Memory B cell (primary cell): ENCODE measurements at regions not wholly inside any gene's neighbourhood (a gene's known extent, or its start where the extent isn't known, plus 50 kb on each side); places are given as distances from the start of the nearest gene placed in this dataset.
"Not testable (repeated sequence)": the region's sequence is repeated elsewhere in the genome, so short reads cannot be mapped to it uniquely, and the experiment has no call there.

ENCODE experiments used
- ATAC-seq: fragments of 150-1000 bp; cut with Tn5 transposase; 2 replicates; pipeline ENCODE4 v1.10.0; 2021; ENCODE audit warnings: low read depth, mild to moderate bottlenecking, moderate library complexity
- DNase-seq, 2 donors: peaks; one replicate each; pipeline ENCODE4 v3.0.0; 2022; ENCODE audit warnings: low spot score in 2 of 2
- H3K27ac Mint-ChIP-seq: one replicate; pipeline ENCODE4 v1.8.0; 2022; ENCODE audit warnings: mild to moderate bottlenecking, moderate library complexity, mixed read lengths
- H3K27me3 Mint-ChIP-seq: one replicate; pipeline ENCODE4 v1.8.0; 2022; ENCODE audit warnings: mixed read lengths
- H3K36me3 Mint-ChIP-seq: one replicate; pipeline ENCODE4 v1.8.0; 2022; ENCODE audit warnings: mild to moderate bottlenecking, mixed read lengths
- H3K4me1 Mint-ChIP-seq: one replicate; pipeline ENCODE4 v1.8.0; 2022; ENCODE audit warnings: mixed read lengths
- H3K4me3 Mint-ChIP-seq: one replicate; pipeline ENCODE4 v1.8.0; 2022; ENCODE audit warnings: mild to moderate bottlenecking, moderate library complexity, mixed read lengths
- H3K9me3 Mint-ChIP-seq: one replicate; pipeline ENCODE4 v1.8.0; 2022; ENCODE audit warnings: mixed read lengths

GRCh38 chr12:93990832-93991803, 157.3 kb upstream of the PLXNC1 start:
- DNase-seq (no peak), ATAC-seq (no peak)
- Mint-ChIP-seq H3K4me3 (no peak overlapping the region), H3K4me1 (no peaks in the 10 kb centered on the region), H3K36me3 (peaks cover 1% of the 10 kb centered on the region), H3K27me3 (peaks cover 11% of the 10 kb centered on the region), H3K9me3 (no peaks in the 10 kb centered on the region), H3K27ac (no peak overlapping the region)

- no peak for DNase-seq
- Mint-ChIP-seq H3K4me3 (no peak overlapping the region), H3K36me3 (no peaks in the 10 kb centered on the region), H3K27ac (no peak overlapping the region), H3K4me1 (no peaks in the 10 kb centered on the region), H3K27me3 (peaks cover 9% of the 10 kb centered on the region), H3K9me3 (no peaks in the 10 kb centered on the region)
- ATAC-seq, result no peak
Observed at GRCh38 chr12:93991829-93992461, 156.4 kb upstream of the PLXNC1 start.

- Mint-ChIP-seq H3K36me3 (no peaks in the 10 kb centered on the region), H3K9me3 (peaks cover 5% of the 10 kb centered on the region), H3K4me1 (no peaks in the 10 kb centered on the region), H3K27me3 (peaks cover 13% of the 10 kb centered on the region), H3K4me3 (no peak overlapping the region), H3K27ac (no peak overlapping the region)
- ATAC-seq (no peak), DNase-seq (no peak)
Observed at GRCh38 chr12:93994721-93995120, 153.7 kb upstream of the PLXNC1 start.

- no peak for ATAC-seq
- peaks cover 11% of the 10 kb centered on the region for H3K27me3 Mint-ChIP-seq
Observed at GRCh38 chr12:93996321-93996720, 152.1 kb upstream of the PLXNC1 start.

GRCh38 chr12:94001691-94002090, 146.7 kb upstream of the PLXNC1 start:
- Mint-ChIP-seq H3K27ac (no peak overlapping the region), H3K4me3 (no peak overlapping the region), H3K27me3 (peaks cover 6% of the 10 kb centered on the region), H3K4me1 (no peaks in the 10 kb centered on the region), H3K36me3 (no peaks in the 10 kb centered on the region), H3K9me3 (peaks cover 7% of the 10 kb centered on the region)
- ATAC-seq (no peak), DNase-seq (no peak)

More at GRCh38 chr12:93996321-93996720, 152.1 kb upstream of the PLXNC1 start:
- Mint-ChIP-seq H3K27ac (no peak overlapping the region), H3K4me3 (no peak overlapping the region), H3K9me3 (peaks cover 5% of the 10 kb centered on the region), H3K4me1 (no peaks in the 10 kb centered on the region), H3K36me3 (no peaks in the 10 kb centered on the region)
- DNase-seq, result no peak

GRCh38 chr12:94002925-94003324, 145.5 kb upstream of the PLXNC1 start:
- H3K9me3 Mint-ChIP-seq, H3K4me1 Mint-ChIP-seq, H3K36me3 Mint-ChIP-seq, H3K27ac Mint-ChIP-seq, H3K27me3 Mint-ChIP-seq, DNase-seq, ATAC-seq, H3K4me3 Mint-ChIP-seq: not testable (repeated sequence)

GRCh38 chr12:94007833-94008232, 140.5 kb upstream of the PLXNC1 start:
- not testable (repeated sequence) for ATAC-seq, H3K27me3 Mint-ChIP-seq, H3K27ac Mint-ChIP-seq, H3K36me3 Mint-ChIP-seq, H3K9me3 Mint-ChIP-seq, DNase-seq, H3K4me3 Mint-ChIP-seq, H3K4me1 Mint-ChIP-seq

GRCh38 chr12:94010307-94010706, 138.1 kb upstream of the PLXNC1 start:
- H3K27ac Mint-ChIP-seq, result no peak overlapping the region
- no peak overlapping the region for H3K4me3 Mint-ChIP-seq
- H3K4me1 Mint-ChIP-seq, result no peaks in the 10 kb centered on the region
- DNase-seq, result no peak
- peaks cover 13% of the 10 kb centered on the region for H3K27me3 Mint-ChIP-seq
- H3K9me3 Mint-ChIP-seq, result peaks cover 8% of the 10 kb centered on the region
- peaks cover 3% of the 10 kb centered on the region for H3K36me3 Mint-ChIP-seq
- ATAC-seq, result no peak

GRCh38 chr12:94012071-94012470, 136.3 kb upstream of the PLXNC1 start:
- ATAC-seq (no peak), DNase-seq (no peak)
- Mint-ChIP-seq H3K27ac (no peak overlapping the region), H3K9me3 (peaks cover 19% of the 10 kb centered on the region), H3K27me3 (peaks cover 11% of the 10 kb centered on the region), H3K4me3 (no peak overlapping the region), H3K4me1 (no peaks in the 10 kb centered on the region), H3K36me3 (peaks cover 13% of the 10 kb centered on the region)

- DNase-seq, result no peak
- Mint-ChIP-seq H3K36me3 (peaks cover 14% of the 10 kb centered on the region), H3K4me3 (no peak overlapping the region), H3K4me1 (no peaks in the 10 kb centered on the region), H3K27me3 (peaks cover 11% of the 10 kb centered on the region), H3K27ac (no peak overlapping the region), H3K9me3 (peaks cover 19% of the 10 kb centered on the region)
- ATAC-seq, result no peak
Observed at GRCh38 chr12:94012590-94012989, 135.8 kb upstream of the PLXNC1 start.

GRCh38 chr12:94017247-94017646, 131.1 kb upstream of the PLXNC1 start:
- H3K4me1 Mint-ChIP-seq, H3K27ac Mint-ChIP-seq, ATAC-seq, DNase-seq, H3K4me3 Mint-ChIP-seq, H3K27me3 Mint-ChIP-seq: not testable (repeated sequence)
- peaks cover 28% of the 10 kb centered on the region for H3K9me3 Mint-ChIP-seq
- peaks cover 16% of the 10 kb centered on the region for H3K36me3 Mint-ChIP-seq

- peaks cover 30% of the 10 kb centered on the region for H3K9me3 Mint-ChIP-seq
- ATAC-seq, result no peak
- peaks cover 15% of the 10 kb centered on the region for H3K36me3 Mint-ChIP-seq
- H3K27ac Mint-ChIP-seq, result no peak overlapping the region
- no peak overlapping the region for H3K4me3 Mint-ChIP-seq
- peaks cover 1% of the 10 kb centered on the region for H3K27me3 Mint-ChIP-seq
- no peak for DNase-seq
- H3K4me1 Mint-ChIP-seq, result no peaks in the 10 kb centered on the region
Observed at GRCh38 chr12:94020335-94020734, 128.0 kb upstream of the PLXNC1 start.

GRCh38 chr12:94023879-94024278, 124.5 kb upstream of the PLXNC1 start:
- DNase-seq (no peak), ATAC-seq (no peak)
- no peaks in the 10 kb centered on the region for H3K4me1 Mint-ChIP-seq
- peaks cover 3% of the 10 kb centered on the region for H3K27me3 Mint-ChIP-seq
- peaks cover 4% of the 10 kb centered on the region for H3K36me3 Mint-ChIP-seq
- H3K27ac Mint-ChIP-seq, result no peak overlapping the region
- H3K9me3 Mint-ChIP-seq, result peaks cover 18% of the 10 kb centered on the region
- no peak overlapping the region for H3K4me3 Mint-ChIP-seq

GRCh38 chr12:94025068-94025467, 123.3 kb upstream of the PLXNC1 start:
- Mint-ChIP-seq H3K36me3 (peaks cover 2% of the 10 kb centered on the region), H3K4me3 (no peak overlapping the region), H3K27ac (no peak overlapping the region), H3K9me3 (peaks cover 14% of the 10 kb centered on the region), H3K27me3 (peaks cover 8% of the 10 kb centered on the region), H3K4me1 (no peaks in the 10 kb centered on the region)
- ATAC-seq, result no peak
- DNase-seq, result no peak
